T-cell (primary cell): ENCODE measurements at regions not wholly inside any gene's neighbourhood (a gene's known extent, or its start where the extent isn't known, plus 50 kb on each side); places are given as distances from the start of the nearest gene placed in this dataset.

Experiments
- ATAC-seq, 4 experiments: fragments of 200-7000 bp in 3 of 4; fragments of 150-1000 bp in 1 of 4; cut with Tn5 transposase; replicated peaks in 1 of 4; 1 replicate in 3 of 4; 2 replicates in 1 of 4; pipeline ENCODE4 v1.10.0; 2021; ENCODE audit warnings: moderate library complexity in 3 of 4, mild to moderate bottlenecking in 2 of 4, moderate number of reproducible peaks in 1 of 4
- CTCF ChIA-PET, 2 donors: fragments of 300-600 bp; sonication (Branson Sonifier 250); formaldehyde crosslinking; loops; one replicate each; lab custom pipeline; 2022; ENCODE audit warnings: antibody characterized with exemption in 2 of 2; lab: Charles Lee
- POLR2A ChIA-PET, 2 donors: fragments of 300-600 bp; sonication (Branson Sonifier 250); formaldehyde crosslinking; loops; one replicate each; lab custom pipeline; 2022; ENCODE audit warnings: antibody characterized with exemption in 2 of 2; lab: Charles Lee
- DNase-seq, 35 experiments: peaks; one replicate each; pipeline versions ENCODE4 v3.0.0 to v3.0.0-alpha.2; 2013 to 2023
- H3K27ac ChIP-seq: one replicate; pipeline ENCODE4 v1.5.1; 2013; ENCODE audit warnings: low read length
- H3K27me3 ChIP-seq, 2 experiments: replicated peaks in 1 of 2; 1 replicate in 1 of 2; 2 replicates in 1 of 2; pipeline versions ENCODE4 v1.6.1 to v1.7.0; 2013; ENCODE audit warnings: low read length in 1 of 2, mixed read lengths in 1 of 2; ENCODE audit not compliant: control insufficient read depth in 2 of 2, insufficient read depth in 2 of 2; ENCODE audit errors: extremely low read depth in 1 of 2
- H3K36me3 ChIP-seq, 2 donors: 1 replicate in 1 of 2; 2 replicates in 1 of 2; pipeline versions ENCODE4 v1.6.1 to v1.7.0; 2013; ENCODE audit warnings: low read length in 1 of 2; ENCODE audit not compliant: control insufficient read depth in 2 of 2, insufficient read depth in 1 of 2; ENCODE audit errors: extremely low read depth in 1 of 2
- H3K4me1 ChIP-seq, 2 experiments: 1 replicate in 1 of 2; 2 replicates in 1 of 2; pipeline versions ENCODE4 v1.6.1 to v1.7.0; 2013; ENCODE audit warnings: low read length in 2 of 2, mixed read lengths in 1 of 2; ENCODE audit not compliant: insufficient read depth in 2 of 2, control insufficient read depth in 1 of 2; ENCODE audit errors: extremely low read depth in 1 of 2
- H3K4me3 ChIP-seq, 2 donors: 1 replicate in 1 of 2; 2 replicates in 1 of 2; pipeline versions ENCODE4 v1.5.1 to v1.7.0; 2013; ENCODE audit warnings: mild to moderate bottlenecking in 2 of 2, low read length in 1 of 2, moderate library complexity in 1 of 2; ENCODE audit not compliant: control insufficient read depth in 1 of 2; ENCODE audit errors: extremely low read depth in 1 of 2
- H3K9me3 ChIP-seq: 2 replicates; pipeline ENCODE4 v1.7.0; 2013
- H3K27ac Mint-ChIP-seq, 2 donors: one replicate each; pipeline ENCODE4 v1.8.0; 2020 to 2021; ENCODE audit warnings: mild to moderate bottlenecking in 2 of 2, mixed read lengths in 2 of 2
- H3K27me3 Mint-ChIP-seq, 2 donors: one replicate each; pipeline ENCODE4 v1.8.0; 2021 to 2022; ENCODE audit warnings: mixed read lengths in 2 of 2
- H3K36me3 Mint-ChIP-seq: one replicate; pipeline ENCODE4 v1.8.0; 2021; ENCODE audit warnings: mixed read lengths
- H3K4me1 Mint-ChIP-seq, 3 donors: one replicate each; pipeline ENCODE4 v1.8.0; 2020 to 2022; ENCODE audit warnings: mixed read lengths in 3 of 3, mild to moderate bottlenecking in 1 of 3
- H3K4me3 Mint-ChIP-seq, 3 donors: one replicate each; pipeline ENCODE4 v1.8.0; 2020 to 2022; ENCODE audit warnings: mild to moderate bottlenecking in 3 of 3, mixed read lengths in 3 of 3, moderate library complexity in 3 of 3
- H3K9me3 Mint-ChIP-seq, 3 donors: one replicate each; pipeline ENCODE4 v1.8.0; 2020 to 2022; ENCODE audit warnings: mixed read lengths in 3 of 3
- WGBS: methylation state at CpG from one replicate; pipeline ENCODE4 v1.1.5; 2013; ENCODE audit warnings: missing lambda C conversion rate; ENCODE audit not compliant: insufficient coverage; 5-methylcytosine and 5-hydroxymethylcytosine counted together

DNA sequence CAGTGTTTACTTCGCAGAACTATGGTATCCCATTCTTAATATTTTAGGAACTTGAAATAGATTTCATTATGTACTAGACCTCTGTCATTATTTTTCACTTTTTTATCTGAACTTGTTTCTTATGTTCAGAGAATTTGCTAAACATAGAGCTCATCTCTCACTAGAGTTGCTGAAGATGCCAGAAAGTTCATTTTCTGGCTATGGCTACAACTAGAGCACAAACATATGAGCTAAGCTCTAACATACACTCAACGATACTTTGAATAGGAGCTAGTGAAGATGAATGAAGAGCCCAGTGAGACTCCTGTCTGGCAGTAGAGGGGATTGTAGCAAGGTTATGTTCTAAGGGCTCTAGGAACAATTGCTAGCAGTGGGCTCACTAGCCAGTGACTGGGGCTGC, 582.2 kb downstream of the KIF4B start:
- CTCF ChIA-PET = no interaction called here
- Histone ChIP-seq H3K27me3 (no peaks in the 10 kb centered on the region), H3K4me3 (no peak overlapping the region), H3K4me1 (no peaks in the 10 kb centered on the region), H3K9me3 (no peaks in the 10 kb centered on the region), H3K27ac (no peak overlapping the region), H3K36me3 (no peaks in the 10 kb centered on the region)
- no peak for ATAC-seq
- H3K4me1 Mint-ChIP-seq = no peaks in the 10 kb centered on the region
- no peaks in the 10 kb centered on the region for H3K9me3 Mint-ChIP-seq
- DNase-seq = no peak
- H3K4me3 Mint-ChIP-seq = no peak overlapping the region
- H3K27me3 Mint-ChIP-seq = peaks cover 3 to 8% of the 10 kb centered on the region in 2 donors
- no CpG with 5 or more reads among the region's 2 CpGs for WGBS
- no peak overlapping the region for H3K27ac Mint-ChIP-seq
- no peaks in the 10 kb centered on the region for H3K36me3 Mint-ChIP-seq
- POLR2A ChIA-PET = no interaction called here

DNA sequence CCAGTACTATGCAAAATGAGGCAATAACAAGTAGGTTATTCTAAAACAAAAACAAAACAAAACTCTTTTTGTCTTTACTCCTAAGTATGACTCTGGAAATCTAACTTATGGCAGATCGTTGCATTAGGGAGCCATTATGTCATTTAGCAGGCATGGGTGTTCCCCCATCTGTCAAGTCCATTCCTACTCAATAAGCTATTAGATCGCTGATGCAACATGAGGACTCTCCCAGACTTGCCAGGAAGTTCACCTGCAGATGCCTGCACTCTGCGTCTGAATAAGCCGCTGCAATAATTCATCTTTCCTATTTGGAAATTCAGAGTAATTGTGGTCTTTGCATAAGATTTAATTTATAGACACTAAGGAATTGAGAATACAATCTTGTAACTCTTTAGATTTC, 585.0 kb downstream of the KIF4B start:
- H3K9me3 ChIP-seq = no peaks in the 10 kb centered on the region
- no peak overlapping the region for H3K4me3 ChIP-seq
- ATAC-seq = no peak
- DNase-seq = no peak
- Mint-ChIP-seq H3K27me3 (peaks cover 2 to 8% of the 10 kb centered on the region in 2 donors), H3K4me3 (no peak overlapping the region), H3K4me1 (no peaks in the 10 kb centered on the region), H3K9me3 (no peaks in the 10 kb centered on the region), H3K36me3 (no peaks in the 10 kb centered on the region), H3K27ac (no peak overlapping the region)
- POLR2A ChIA-PET = no interaction called here
- no peaks in the 10 kb centered on the region for H3K36me3 ChIP-seq
- no CpG with 5 or more reads among the region's 4 CpGs for WGBS
- H3K4me1 ChIP-seq = no peaks in the 10 kb centered on the region
- H3K27me3 ChIP-seq = no peaks in the 10 kb centered on the region
- CTCF ChIA-PET = no interaction called here
- no peak overlapping the region for H3K27ac ChIP-seq

DNA sequence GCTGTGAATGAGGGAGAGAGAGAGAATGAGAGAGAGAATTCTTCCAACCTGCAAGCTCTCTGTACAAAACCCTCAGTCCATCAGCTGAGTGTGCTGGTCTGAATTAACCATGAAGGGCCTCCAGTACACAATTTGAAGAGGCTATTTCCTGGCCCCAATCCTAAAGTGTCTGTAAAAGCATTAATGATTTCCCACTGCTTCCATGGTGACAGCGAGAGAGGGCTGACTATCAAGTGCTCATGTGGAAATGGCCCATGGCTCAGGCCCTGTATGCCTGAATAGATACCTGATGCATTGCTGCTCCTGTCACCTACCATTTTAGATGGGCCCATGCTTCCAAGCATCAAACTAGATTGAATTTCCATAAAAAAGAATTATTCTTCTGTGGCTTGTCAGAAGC, 592.4 kb downstream of the KIF4B start:
- ATAC-seq (no peak), DNase-seq (no peak)
- H3K9me3 ChIP-seq = no peaks in the 10 kb centered on the region
- ChIA-PET CTCF (no interaction called here), POLR2A (no interaction called here)
- H3K4me3 Mint-ChIP-seq = no peak overlapping the region
- peaks cover 2 to 8% of the 10 kb centered on the region in 2 donors for H3K27me3 Mint-ChIP-seq
- H3K9me3 Mint-ChIP-seq = peaks cover 0 to 3% (median 0%) of the 10 kb centered on the region in 3 donors
- H3K4me1 ChIP-seq = no peaks in the 10 kb centered on the region
- no peaks in the 10 kb centered on the region for H3K4me1 Mint-ChIP-seq
- no peaks in the 10 kb centered on the region for H3K36me3 ChIP-seq
- no peaks in the 10 kb centered on the region for H3K27me3 ChIP-seq
- WGBS = 38% methylated on average over 1 of the region's 1 CpG
- no peak overlapping the region for H3K27ac ChIP-seq
- no peaks in the 10 kb centered on the region for H3K36me3 Mint-ChIP-seq
- no peak overlapping the region for H3K27ac Mint-ChIP-seq
- no peak overlapping the region for H3K4me3 ChIP-seq

DNA sequence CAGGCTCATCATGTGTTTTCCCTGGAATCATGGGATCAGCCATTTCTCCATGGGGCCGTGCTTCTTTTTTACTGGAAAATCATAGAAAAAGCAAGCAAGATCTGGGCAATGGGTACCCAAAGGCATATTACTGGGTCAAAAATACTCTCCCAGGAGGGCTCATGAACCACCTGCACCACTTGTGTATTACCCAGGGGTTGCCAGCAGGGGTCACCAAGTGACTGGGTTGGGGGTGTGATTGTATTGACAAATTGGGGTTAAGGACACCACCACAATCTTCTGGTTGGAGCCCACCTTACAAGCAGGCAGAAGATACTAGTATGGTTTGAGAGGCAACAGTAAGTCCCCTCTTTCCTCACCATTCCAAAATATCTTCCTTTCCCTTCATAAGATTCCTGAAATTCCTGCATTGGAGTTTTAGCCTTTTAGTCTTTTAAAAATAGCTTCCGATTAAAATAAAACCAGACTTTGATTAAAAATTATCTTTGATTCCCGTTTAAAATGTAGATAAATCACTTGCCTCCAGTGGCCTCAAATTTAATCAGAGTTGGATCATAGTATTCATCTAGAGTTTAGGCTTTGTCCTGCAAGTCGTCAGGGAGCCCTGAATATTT, 603.3 kb downstream of the KIF4B start:
- H3K27ac ChIP-seq = no peak overlapping the region
- CTCF ChIA-PET = interaction anchor here (0.6 to 1.5 kb wide), 3 partner anchors 206 to 1516 kb away, joined by 3 to 5 read pairs (median 4); no protein-coding TSS in a partner anchor
- WGBS = 37% methylated on average over 3 of the region's 4 CpGs
- Mint-ChIP-seq H3K4me1 (no peaks in the 10 kb centered on the region), H3K27ac (no peak overlapping the region), H3K9me3 (no peaks in the 10 kb centered on the region), H3K4me3 (no peak overlapping the region), H3K27me3 (peaks cover 16 to 37% of the 10 kb centered on the region in 2 donors), H3K36me3 (no peaks in the 10 kb centered on the region)
- H3K36me3 ChIP-seq = no peaks in the 10 kb centered on the region
- no peak overlapping the region for H3K4me3 ChIP-seq
- DNase-seq (peak in 29 of 35 experiments; percentile 2 to 53 (median 29)), ATAC-seq (peak in 1 of 4 experiments; percentile 38)
- H3K4me1 ChIP-seq = no peaks in the 10 kb centered on the region
- POLR2A ChIA-PET = no interaction called here
- H3K27me3 ChIP-seq = no peaks in the 10 kb centered on the region
- no peaks in the 10 kb centered on the region for H3K9me3 ChIP-seq

DNA sequence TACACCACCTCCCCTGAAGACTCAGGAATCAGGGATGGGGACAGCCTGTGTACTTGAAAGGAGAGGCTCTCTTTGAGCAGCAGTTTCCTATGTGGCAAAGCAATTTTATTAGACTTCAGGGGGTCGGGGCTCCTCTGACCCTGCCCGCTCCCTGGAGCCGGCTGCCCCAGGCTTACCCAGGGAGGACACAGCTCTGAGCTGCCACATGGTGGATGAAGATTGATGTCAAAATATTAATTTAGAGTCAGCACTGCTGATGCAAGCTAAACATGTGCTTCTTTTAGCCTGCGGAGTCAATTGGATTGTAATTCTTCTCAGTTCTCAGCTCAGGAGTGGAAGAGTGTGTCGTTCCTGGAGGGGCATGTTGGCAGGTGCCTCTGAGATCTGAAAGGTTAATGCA, 606.1 kb downstream of the KIF4B start:
- WGBS = 73% methylated on average over 5 of the region's 5 CpGs
- CTCF ChIA-PET = no interaction called here

DNA sequence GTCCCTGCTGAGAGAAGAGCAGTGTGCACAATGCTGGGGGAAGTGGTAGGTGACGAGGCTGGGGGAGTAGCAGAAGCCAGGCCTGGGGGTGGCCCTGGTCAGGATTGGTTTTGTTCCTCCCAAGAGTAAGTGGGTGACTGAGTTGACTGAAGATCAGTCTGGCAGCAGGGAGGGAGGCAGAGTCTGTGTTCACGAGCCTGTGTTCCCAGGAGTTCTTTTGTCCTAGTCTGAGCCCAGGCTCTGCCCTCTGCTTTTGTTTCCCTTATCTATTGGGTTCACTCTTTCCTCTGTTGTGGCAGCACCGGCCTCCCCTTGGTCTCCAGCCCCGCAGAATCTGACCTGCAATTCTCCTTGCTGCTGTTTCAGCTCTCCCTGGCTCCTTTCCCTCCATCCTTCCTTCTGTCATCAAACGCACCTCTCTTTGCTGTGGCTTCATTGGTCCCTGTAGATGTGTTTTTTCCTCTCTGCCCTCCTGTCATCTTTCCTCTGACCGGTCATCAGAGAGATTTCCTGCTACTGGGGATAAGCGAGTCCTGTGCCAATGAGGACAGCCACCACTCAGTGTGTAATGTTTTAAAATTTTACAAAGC, 607.4 kb downstream of the KIF4B start:
- Mint-ChIP-seq H3K36me3 (no peaks in the 10 kb centered on the region), H3K4me1 (no peaks in the 10 kb centered on the region), H3K4me3 (no peak overlapping the region), H3K27me3 (peaks cover 24 to 34% of the 10 kb centered on the region in 2 donors), H3K9me3 (no peaks in the 10 kb centered on the region), H3K27ac (no peak overlapping the region)
- no peak overlapping the region for H3K4me3 ChIP-seq
- POLR2A ChIA-PET = no interaction called here
- DNase-seq (no peak), ATAC-seq (no peak)
- H3K27me3 ChIP-seq = no peaks in the 10 kb centered on the region
- no peaks in the 10 kb centered on the region for H3K4me1 ChIP-seq
- CTCF ChIA-PET = no interaction called here
- H3K27ac ChIP-seq = no peak overlapping the region
- H3K36me3 ChIP-seq = no peaks in the 10 kb centered on the region
- H3K9me3 ChIP-seq = no peaks in the 10 kb centered on the region
- WGBS = 4% methylated on average over 4 of the region's 7 CpGs

More for the DNA sequence above, 606.1 kb downstream of the KIF4B start:
- no peaks in the 10 kb centered on the region for H3K36me3 Mint-ChIP-seq
- peaks cover 22 to 32% of the 10 kb centered on the region in 2 donors for H3K27me3 Mint-ChIP-seq
- Histone ChIP-seq H3K36me3 (no peaks in the 10 kb centered on the region), H3K4me1 (no peaks in the 10 kb centered on the region), H3K9me3 (no peaks in the 10 kb centered on the region), H3K27ac (no peak overlapping the region), H3K4me3 (no peak overlapping the region), H3K27me3 (no peaks in the 10 kb centered on the region)
- no peaks in the 10 kb centered on the region for H3K9me3 Mint-ChIP-seq
- H3K4me1 Mint-ChIP-seq = no peaks in the 10 kb centered on the region
- H3K27ac Mint-ChIP-seq = no peak overlapping the region
- ATAC-seq (no peak), DNase-seq (no peak)
- no peak overlapping the region for H3K4me3 Mint-ChIP-seq
- POLR2A ChIA-PET = no interaction called here
